ENCODE measurements at regions not wholly inside any gene's neighbourhood (a gene's known extent, or its start where the extent isn't known, plus 50 kb on each side); places are given as distances from the start of the nearest gene placed in this dataset.

DNA sequence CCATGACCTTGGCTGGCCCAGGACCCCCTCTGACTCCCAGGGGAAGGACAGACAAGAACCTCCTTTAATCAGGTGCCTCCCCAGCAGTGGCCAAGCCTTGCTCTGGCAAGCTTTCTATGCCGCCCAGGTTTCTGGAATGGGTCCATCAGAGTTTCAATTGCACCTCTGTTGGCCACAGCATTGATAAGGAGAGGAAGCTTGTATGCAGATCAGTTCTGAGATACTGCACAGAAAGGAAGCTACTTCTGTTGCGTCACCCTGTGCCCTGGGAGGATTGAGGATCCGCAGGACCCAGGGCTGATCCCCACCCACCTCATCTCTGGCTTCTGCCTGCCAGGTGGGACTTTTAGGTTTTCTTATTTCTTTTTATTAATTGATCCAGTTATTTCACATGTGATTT, 167.2 kb downstream of the TFAP2C start:
- no peaks in the 10 kb centered on the region for H3K36me3 ChIP-seq (ENCODE audit: control insufficient read depth, low read length)
- H3K4me2 ChIP-seq (ENCODE audit: low read length), result no peak overlapping the region
- H3K9me2 ChIP-seq (replicated peaks; ENCODE audit: control insufficient read depth, low read length), result no peaks in the 10 kb centered on the region
- H3K4me3 ChIP-seq (ENCODE audit: low read length), result no peak overlapping the region
- no peaks in the 10 kb centered on the region for H3K79me2 ChIP-seq (ENCODE audit: control insufficient read depth, low read length)
- no peak overlapping the region for H3K27ac ChIP-seq (ENCODE audit: low read depth, low read length)
- H3K27me3 ChIP-seq (ENCODE audit: control insufficient read depth, low read length), result peaks cover 13% of the 10 kb centered on the region; the same call in 1 of the 2 replicates
- H3K4me1 ChIP-seq (ENCODE audit: control insufficient read depth, low read length), result no peaks in the 10 kb centered on the region
- TF ChIP-seq EZH2phosphoT487 (IDR thresholded peaks at IDR 0.05; ENCODE audit: borderline replicate concordance, low read length), result no peak
- TF ChIP-seq, protein P1, sequence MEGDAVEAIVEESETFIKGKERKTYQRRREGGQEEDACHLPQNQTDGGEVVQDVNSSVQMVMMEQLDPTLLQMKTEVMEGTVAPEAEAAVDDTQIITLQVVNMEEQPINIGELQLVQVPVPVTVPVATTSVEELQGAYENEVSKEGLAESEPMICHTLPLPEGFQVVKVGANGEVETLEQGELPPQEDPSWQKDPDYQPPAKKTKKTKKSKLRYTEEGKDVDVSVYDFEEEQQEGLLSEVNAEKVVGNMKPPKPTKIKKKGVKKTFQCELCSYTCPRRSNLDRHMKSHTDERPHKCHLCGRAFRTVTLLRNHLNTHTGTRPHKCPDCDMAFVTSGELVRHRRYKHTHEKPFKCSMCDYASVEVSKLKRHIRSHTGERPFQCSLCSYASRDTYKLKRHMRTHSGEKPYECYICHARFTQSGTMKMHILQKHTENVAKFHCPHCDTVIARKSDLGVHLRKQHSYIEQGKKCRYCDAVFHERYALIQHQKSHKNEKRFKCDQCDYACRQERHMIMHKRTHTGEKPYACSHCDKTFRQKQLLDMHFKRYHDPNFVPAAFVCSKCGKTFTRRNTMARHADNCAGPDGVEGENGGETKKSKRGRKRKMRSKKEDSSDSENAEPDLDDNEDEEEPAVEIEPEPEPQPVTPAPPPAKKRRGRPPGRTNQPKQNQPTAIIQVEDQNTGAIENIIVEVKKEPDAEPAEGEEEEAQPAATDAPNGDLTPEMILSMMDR (IDR thresholded peaks at IDR 0.05; ENCODE audit: low read depth, low read length, poor library complexity, severe bottlenecking), result no peak
- no peaks in the 10 kb centered on the region for H3K9me3 ChIP-seq (ENCODE audit: control insufficient read depth, insufficient read depth, low read length)
- no peaks in the 10 kb centered on the region for H3F3A ChIP-seq (ENCODE audit: control insufficient read depth, insufficient read depth)
- H4K20me1 ChIP-seq (ENCODE audit: control insufficient read depth, insufficient read depth, low read depth, low read length), result no peaks in the 10 kb centered on the region

DNA sequence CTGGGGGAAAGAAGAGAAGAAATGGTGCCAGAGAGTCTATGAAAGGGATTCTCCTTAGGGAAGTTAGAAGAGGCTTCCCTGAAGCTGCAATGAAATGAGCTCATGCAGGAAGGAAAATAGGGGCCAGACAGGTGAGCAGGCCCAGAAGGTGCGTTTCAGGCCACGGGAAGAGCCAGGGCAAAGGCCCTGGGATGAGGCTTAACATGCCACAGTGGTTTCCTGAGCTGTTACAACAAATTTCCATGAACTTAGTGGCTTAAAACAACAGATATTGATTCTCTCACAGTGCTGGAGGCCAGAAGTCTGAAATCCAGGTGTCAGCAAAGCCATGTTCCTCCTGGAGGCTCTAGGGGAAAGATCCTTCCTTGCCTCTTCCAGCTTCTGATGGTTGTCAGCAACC, 167.9 kb downstream of the TFAP2C start:
- no peak for TF ChIP-seq EZH2phosphoT487 (IDR thresholded peaks at IDR 0.05; ENCODE audit: borderline replicate concordance, low read length)
- TF ChIP-seq, protein P1 (IDR thresholded peaks at IDR 0.05; ENCODE audit: low read depth, low read length, poor library complexity, severe bottlenecking), result no peak
- no peak overlapping the region for H3K4me2 ChIP-seq (ENCODE audit: low read length)
- no peaks in the 10 kb centered on the region for H3K36me3 ChIP-seq (ENCODE audit: control insufficient read depth, low read length)
- no peak overlapping the region for H3K4me3 ChIP-seq (ENCODE audit: low read length)
- no peaks in the 10 kb centered on the region for H3K4me1 ChIP-seq (ENCODE audit: control insufficient read depth, low read length)
- peaks cover 13% of the 10 kb centered on the region; the same call in 1 of the 2 replicates for H3K27me3 ChIP-seq (ENCODE audit: control insufficient read depth, low read length)
- H3K27ac ChIP-seq (ENCODE audit: low read depth, low read length), result no peak overlapping the region
- H3K9me2 ChIP-seq (replicated peaks; ENCODE audit: control insufficient read depth, low read length), result no peaks in the 10 kb centered on the region
- no peaks in the 10 kb centered on the region for H4K20me1 ChIP-seq (ENCODE audit: control insufficient read depth, insufficient read depth, low read depth, low read length)
- H3K9me3 ChIP-seq (ENCODE audit: control insufficient read depth, insufficient read depth, low read length), result no peaks in the 10 kb centered on the region
- no peaks in the 10 kb centered on the region for H3F3A ChIP-seq (ENCODE audit: control insufficient read depth, insufficient read depth)
- no peaks in the 10 kb centered on the region for H3K79me2 ChIP-seq (ENCODE audit: control insufficient read depth, low read length)

DNA sequence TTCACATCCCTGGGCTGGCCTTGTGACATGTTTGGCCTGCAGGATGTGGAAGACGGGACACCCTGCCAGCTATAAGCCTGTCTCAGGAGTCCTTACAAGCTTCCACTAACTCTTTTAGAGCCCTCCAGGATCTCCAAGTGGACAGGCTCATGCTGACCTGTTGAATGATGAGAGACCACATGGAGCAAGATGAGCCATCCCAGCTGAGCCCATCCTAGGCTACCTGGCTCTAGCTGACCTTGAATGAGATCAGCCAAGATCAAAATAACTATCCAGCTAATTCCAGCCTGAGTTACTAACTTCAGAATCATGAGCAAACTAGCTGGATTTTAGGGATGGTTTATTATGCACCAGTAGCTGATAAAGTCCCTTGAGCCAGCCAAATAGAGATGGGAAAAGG, 169.5 kb downstream of the TFAP2C start:
- Histone ChIP-seq H4K20me1 (ENCODE audit: control insufficient read depth, insufficient read depth, low read depth, low read length) (no peaks in the 10 kb centered on the region), H3K9me2 (replicated peaks; ENCODE audit: control insufficient read depth, low read length) (no peaks in the 10 kb centered on the region), H3F3A (ENCODE audit: control insufficient read depth, insufficient read depth) (no peaks in the 10 kb centered on the region), H3K4me2 (ENCODE audit: low read length) (no peak overlapping the region), H3K9me3 (ENCODE audit: control insufficient read depth, insufficient read depth, low read length) (no peaks in the 10 kb centered on the region), H3K36me3 (ENCODE audit: control insufficient read depth, low read length) (no peaks in the 10 kb centered on the region), H3K4me3 (ENCODE audit: low read length) (no peak overlapping the region), H3K4me1 (ENCODE audit: control insufficient read depth, low read length) (no peaks in the 10 kb centered on the region), H3K79me2 (ENCODE audit: control insufficient read depth, low read length) (no peaks in the 10 kb centered on the region), H3K27ac (ENCODE audit: low read depth, low read length) (no peak overlapping the region), H3K27me3 (ENCODE audit: control insufficient read depth, low read length) (peaks cover 13% of the 10 kb centered on the region; the same call in 1 of the 2 replicates)
- TF ChIP-seq, protein P1 (IDR thresholded peaks at IDR 0.05; ENCODE audit: low read depth, low read length, poor library complexity, severe bottlenecking), result no peak
- no peak for TF ChIP-seq EZH2phosphoT487 (IDR thresholded peaks at IDR 0.05; ENCODE audit: borderline replicate concordance, low read length)
